H9 (cell line): ENCODE measurements at regions not wholly inside any gene's neighbourhood (a gene's known extent, or its start where the extent isn't known, plus 50 kb on each side); places are given as distances from the start of the nearest gene placed in this dataset.

Source experiments
- DNase-seq: peaks from one replicate; pipeline ENCODE4 v3.0.0-alpha.2; 2017
- H2AFZ ChIP-seq: one replicate; pipeline ENCODE4 v1.6.1; 2013; ENCODE audit warnings: mild to moderate bottlenecking, low read length, control low read depth, moderate library complexity
- H2AK5ac ChIP-seq: 2 replicates; pipeline ENCODE4 v1.6.1; 2013; ENCODE audit warnings: low read length, control low read depth, mixed read lengths; ENCODE audit not compliant: insufficient read length
- H2BK120ac ChIP-seq: one replicate; pipeline ENCODE4 v1.6.1; 2013; ENCODE audit warnings: low read depth, mild to moderate bottlenecking, low read length, control low read depth, inconsistent platforms; ENCODE audit not compliant: poor library complexity, severe bottlenecking
- H2BK12ac ChIP-seq: 2 replicates; pipeline ENCODE4 v1.6.1; 2013; ENCODE audit warnings: low read length, control low read depth, mixed read lengths, low read depth; ENCODE audit not compliant: insufficient read length
- H2BK15ac ChIP-seq: 2 replicates; pipeline ENCODE4 v1.6.1; 2013; ENCODE audit warnings: low read depth, low read length, control low read depth
- H2BK20ac ChIP-seq: one replicate; pipeline ENCODE4 v1.6.1; 2013; ENCODE audit warnings: low read depth, mild to moderate bottlenecking, low read length, control low read depth, inconsistent platforms; ENCODE audit not compliant: poor library complexity, severe bottlenecking
- H2BK5ac ChIP-seq: 2 replicates; pipeline ENCODE4 v1.6.1; 2013; ENCODE audit warnings: low read length, control low read depth, mixed read lengths; ENCODE audit not compliant: insufficient read length
- H3K14ac ChIP-seq: 2 replicates; pipeline ENCODE4 v1.6.1; 2013; ENCODE audit warnings: low read length, control low read depth; ENCODE audit not compliant: insufficient read depth
- H3K18ac ChIP-seq: 2 replicates; pipeline ENCODE4 v1.6.1; 2013; ENCODE audit warnings: low read depth, mild to moderate bottlenecking, mixed read lengths, low read length, control low read depth; ENCODE audit not compliant: insufficient read length
- H3K23ac ChIP-seq: 2 replicates; pipeline ENCODE4 v1.6.1; 2013; ENCODE audit warnings: low read length, control low read depth, mixed read lengths, low read depth; ENCODE audit not compliant: insufficient read length
- H3K23me2 ChIP-seq: 2 replicates; pipeline ENCODE4 v1.6.1; 2013; ENCODE audit warnings: low read depth, mild to moderate bottlenecking, mixed read lengths, low read length, control low read depth; ENCODE audit not compliant: insufficient read length, poor library complexity, severe bottlenecking
- H3K27ac ChIP-seq: 2 replicates; pipeline ENCODE4 v1.5.1; 2013; ENCODE audit warnings: low read length, control low read depth, mixed read lengths, low read depth; ENCODE audit not compliant: insufficient read length
- H3K27me3 ChIP-seq: 2 replicates; pipeline ENCODE4 v1.6.1; 2013; ENCODE audit warnings: low read length, control low read depth, inconsistent platforms; ENCODE audit not compliant: insufficient read depth
- H3K4ac ChIP-seq: 2 replicates; pipeline ENCODE4 v1.6.1; 2013; ENCODE audit warnings: low read depth, mild to moderate bottlenecking, control low read depth, inconsistent platforms, low read length, moderate library complexity
- H3K4me1 ChIP-seq: 2 replicates; pipeline ENCODE4 v1.6.1; 2013; ENCODE audit warnings: low read length, control low read depth, inconsistent platforms; ENCODE audit not compliant: insufficient read depth
- H3K4me2 ChIP-seq: 2 replicates; pipeline ENCODE4 v1.6.1; 2013; ENCODE audit warnings: low read length, control low read depth, mixed read lengths; ENCODE audit not compliant: insufficient read length, insufficient read depth
- H3K56ac ChIP-seq: 2 replicates; pipeline ENCODE4 v1.6.1; 2013; ENCODE audit warnings: low read depth, mild to moderate bottlenecking, mixed read lengths, low read length, control low read depth; ENCODE audit not compliant: insufficient read length
- H3K79me1 ChIP-seq: 2 replicates; pipeline ENCODE4 v1.6.1; 2013; ENCODE audit warnings: low read depth, mild to moderate bottlenecking, moderate library complexity, low read length, control low read depth, inconsistent platforms; ENCODE audit not compliant: insufficient read depth, poor library complexity, severe bottlenecking
- H3K79me2 ChIP-seq: 2 replicates; pipeline ENCODE4 v1.6.1; 2013; ENCODE audit warnings: low read length, control low read depth, inconsistent platforms; ENCODE audit not compliant: insufficient read depth
- H3K9ac ChIP-seq: 2 replicates; pipeline ENCODE4 v1.6.1; 2013; ENCODE audit warnings: low read length, control low read depth, mixed read lengths; ENCODE audit not compliant: insufficient read length; ENCODE audit errors: extremely low read depth
- H3K9me3 ChIP-seq: one replicate; pipeline ENCODE4 v1.6.1; 2013; ENCODE audit warnings: low read depth, low read length, inconsistent platforms; ENCODE audit not compliant: control insufficient read depth
- H3T11ph ChIP-seq: one replicate; pipeline ENCODE4 v1.6.1; 2013; ENCODE audit warnings: mild to moderate bottlenecking, low read length, control low read depth, inconsistent platforms
- H4K20me1 ChIP-seq: one replicate; pipeline ENCODE4 v1.6.1; 2013; ENCODE audit not compliant: control insufficient read depth, insufficient read length, insufficient read depth
- H4K5ac ChIP-seq: 2 replicates; pipeline ENCODE4 v1.6.1; 2013; ENCODE audit warnings: low read depth, mild to moderate bottlenecking, mixed read lengths, low read length, control low read depth; ENCODE audit not compliant: insufficient read length
- H4K8ac ChIP-seq: replicated peaks from 2 replicates; pipeline ENCODE4 v1.6.1; 2013; ENCODE audit warnings: low read length, control low read depth, mixed read lengths, low read depth; ENCODE audit not compliant: insufficient read length
- H4K91ac ChIP-seq: 2 replicates; pipeline ENCODE4 v1.6.1; 2013; ENCODE audit warnings: low read depth, mild to moderate bottlenecking, moderate library complexity, mixed read lengths, low read length, control low read depth; ENCODE audit not compliant: insufficient read length
- H3K27ac Mint-ChIP-seq, 3 experiments: 2 replicates in 2 of 3; 3 replicates in 1 of 3; pipeline ENCODE4 v1.8.0; 2020 to 2021; ENCODE audit warnings: mixed read lengths in 3 of 3, mild to moderate bottlenecking in 1 of 3, moderate library complexity in 1 of 3
- H3K27me3 Mint-ChIP-seq: 2 replicates; pipeline ENCODE4 v1.8.0; 2021; ENCODE audit warnings: low read depth, mild to moderate bottlenecking, moderate library complexity, mixed read lengths
- H3K36me3 Mint-ChIP-seq, 3 experiments: 2 replicates in 2 of 3; 3 replicates in 1 of 3; pipeline ENCODE4 v1.8.0; 2020 to 2021; ENCODE audit warnings: low read depth in 3 of 3, mixed read lengths in 3 of 3; ENCODE audit not compliant: insufficient read depth in 1 of 3
- H3K4me1 Mint-ChIP-seq, 2 experiments: 2 replicates each; pipeline ENCODE4 v1.8.0; 2020; ENCODE audit warnings: mixed read lengths in 2 of 2
- H3K4me3 Mint-ChIP-seq, 2 experiments: 2 replicates in 1 of 2; 3 replicates in 1 of 2; pipeline ENCODE4 v1.8.0; 2020 to 2021; ENCODE audit warnings: mild to moderate bottlenecking in 2 of 2, mixed read lengths in 2 of 2, moderate library complexity in 1 of 2
- H3K9me3 Mint-ChIP-seq, 2 experiments: 2 replicates in 1 of 2; 3 replicates in 1 of 2; pipeline ENCODE4 v1.8.0; 2020; ENCODE audit warnings: mild to moderate bottlenecking in 2 of 2, mixed read lengths in 2 of 2, moderate library complexity in 1 of 2
- TF ChIP-seq, protein P1 (sequence below): fragments of 200-600 bp; sonication (generic); conservative IDR thresholded peaks from 3 replicates; pipeline ENCODE4 v1.8.0; 2021; ENCODE audit warnings: antibody characterized with exemption, mild to moderate bottlenecking

DNA sequence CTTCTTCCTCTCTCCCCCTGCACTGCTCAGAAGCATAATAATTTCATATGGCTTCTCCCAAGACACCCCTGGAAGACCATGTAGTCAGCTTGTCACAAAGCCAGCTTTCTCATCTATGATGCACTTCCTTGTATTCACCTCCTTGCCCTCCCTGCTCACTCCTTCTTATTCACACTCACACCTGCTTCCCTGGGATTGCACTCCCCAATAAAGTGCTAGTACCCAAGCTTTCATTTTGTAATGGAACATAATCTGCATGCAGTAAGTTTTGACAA lies 76.9 kb upstream of the FRMD4B start:
- H3K27me3 ChIP-seq = no peaks in the 10 kb centered on the region
- H3K9me3 Mint-ChIP-seq = no peaks in the 10 kb centered on the region
- TF ChIP-seq, protein P1, sequence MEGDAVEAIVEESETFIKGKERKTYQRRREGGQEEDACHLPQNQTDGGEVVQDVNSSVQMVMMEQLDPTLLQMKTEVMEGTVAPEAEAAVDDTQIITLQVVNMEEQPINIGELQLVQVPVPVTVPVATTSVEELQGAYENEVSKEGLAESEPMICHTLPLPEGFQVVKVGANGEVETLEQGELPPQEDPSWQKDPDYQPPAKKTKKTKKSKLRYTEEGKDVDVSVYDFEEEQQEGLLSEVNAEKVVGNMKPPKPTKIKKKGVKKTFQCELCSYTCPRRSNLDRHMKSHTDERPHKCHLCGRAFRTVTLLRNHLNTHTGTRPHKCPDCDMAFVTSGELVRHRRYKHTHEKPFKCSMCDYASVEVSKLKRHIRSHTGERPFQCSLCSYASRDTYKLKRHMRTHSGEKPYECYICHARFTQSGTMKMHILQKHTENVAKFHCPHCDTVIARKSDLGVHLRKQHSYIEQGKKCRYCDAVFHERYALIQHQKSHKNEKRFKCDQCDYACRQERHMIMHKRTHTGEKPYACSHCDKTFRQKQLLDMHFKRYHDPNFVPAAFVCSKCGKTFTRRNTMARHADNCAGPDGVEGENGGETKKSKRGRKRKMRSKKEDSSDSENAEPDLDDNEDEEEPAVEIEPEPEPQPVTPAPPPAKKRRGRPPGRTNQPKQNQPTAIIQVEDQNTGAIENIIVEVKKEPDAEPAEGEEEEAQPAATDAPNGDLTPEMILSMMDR = no peak
- H4K5ac ChIP-seq = no peak overlapping the region
- no peaks in the 10 kb centered on the region for H3K4me1 Mint-ChIP-seq
- H3K18ac ChIP-seq = no peak overlapping the region
- H3K23ac ChIP-seq = no peak overlapping the region
- H3K4me1 ChIP-seq = no peaks in the 10 kb centered on the region
- H3K27ac Mint-ChIP-seq = no peak overlapping the region
- H3K79me2 ChIP-seq = no peaks in the 10 kb centered on the region
- no peak overlapping the region for H2AFZ ChIP-seq
- no peak overlapping the region for H3K4me3 Mint-ChIP-seq
- H3K27me3 Mint-ChIP-seq = no peaks in the 10 kb centered on the region
- no peaks in the 10 kb centered on the region for H3K9me3 ChIP-seq
- H2BK20ac ChIP-seq = no peak overlapping the region
- no peak overlapping the region for H3K27ac ChIP-seq
- H2BK12ac ChIP-seq = no peak overlapping the region
- DNase-seq = no peak
- no peak overlapping the region for H3K4me2 ChIP-seq
- H3K23me2 ChIP-seq = no peaks in the 10 kb centered on the region
- no peaks in the 10 kb centered on the region for H3K79me1 ChIP-seq
- H3T11ph ChIP-seq = no peak overlapping the region
- H2BK15ac ChIP-seq = no peak overlapping the region
- H3K56ac ChIP-seq = no peak overlapping the region
- no peak overlapping the region for H3K9ac ChIP-seq
- no peak overlapping the region for H2BK120ac ChIP-seq
- H4K8ac ChIP-seq = no peak overlapping the region
- H3K36me3 Mint-ChIP-seq = no peaks in the 10 kb centered on the region; a peak in 1 of 7 replicates
- no peak overlapping the region for H4K91ac ChIP-seq
- no peaks in the 10 kb centered on the region for H4K20me1 ChIP-seq
- no peak overlapping the region for H3K4ac ChIP-seq
- H3K14ac ChIP-seq = no peak overlapping the region
- H2BK5ac ChIP-seq = no peak overlapping the region
- no peak overlapping the region for H2AK5ac ChIP-seq
